Panc1 (cell line): ENCODE measurements at regions not wholly inside any gene's neighbourhood (a gene's known extent, or its start where the extent isn't known, plus 50 kb on each side); places are given as distances from the start of the nearest gene placed in this dataset.
"Not testable (repeated sequence)": the region's sequence is repeated elsewhere in the genome, so short reads cannot be mapped to it uniquely, and the experiment has no call there.

Experiments used
- ATAC-seq: fragments of 200-7000 bp; cut with Tn5 transposase; 2 replicates; pipeline ENCODE4 v1.9.1; 2020; ENCODE audit warnings: mild to moderate bottlenecking, moderate library complexity
- BruUV-seq: library from RNA; stranded (reverse); fragments of 400-500 nt; replicated peaks from 2 replicates; lab custom pipeline; 2021; lab: Mats Ljungman, UMichigan
- CTCF ChIA-PET: fragments of 300-600 bp; sonication (Branson Sonifier 250); formaldehyde crosslinking; loops from one replicate; lab custom pipeline; 2022; ENCODE audit warnings: antibody characterized with exemption; lab: Charles Lee
- POLR2A ChIA-PET: fragments of 300-600 bp; sonication (Branson Sonifier 250); formaldehyde crosslinking; loops from one replicate; lab custom pipeline; 2022; ENCODE audit warnings: antibody characterized with exemption; lab: Charles Lee
- DNase-seq: peaks from one replicate; pipeline ENCODE4 v3.0.0-alpha.2; 2010; ENCODE audit warnings: low read depth, low spot score
- H3K27ac ChIP-seq: 2 replicates; pipeline ENCODE4 v1.5.1; 2011; ENCODE audit warnings: mild to moderate bottlenecking, low read length, inconsistent platforms
- H3K27me3 ChIP-seq: fragments of 200-500 bp; sonication (Bioruptor generic); 2 replicates; pipeline ENCODE4 v1.6.0; 2014; ENCODE audit warnings: low read length, inconsistent platforms; ENCODE audit not compliant: control insufficient read depth, insufficient read depth
- H3K36me3 ChIP-seq: fragments of 200-500 bp; sonication (Bioruptor generic); 2 replicates; pipeline ENCODE4 v1.5.1; 2014; ENCODE audit warnings: inconsistent platforms, mild to moderate bottlenecking, low read length, moderate library complexity; ENCODE audit not compliant: control insufficient read depth, insufficient read depth
- H3K4me1 ChIP-seq: 2 replicates; pipeline ENCODE4 v1.5.1; 2011; ENCODE audit warnings: inconsistent platforms, mild to moderate bottlenecking, low read length, moderate library complexity; ENCODE audit not compliant: control insufficient read depth, insufficient read depth
- H3K4me3 ChIP-seq, 2 experiments: 2 replicates each; pipeline ENCODE4 v1.5.1; 2011 to 2012; ENCODE audit warnings: low read depth in 2 of 2, low read length in 2 of 2, mild to moderate bottlenecking in 2 of 2, inconsistent platforms in 1 of 2, moderate library complexity in 1 of 2
- H3K9me3 ChIP-seq: fragments of 200-500 bp; sonication (Bioruptor generic); 2 replicates; pipeline ENCODE4 v1.5.1; 2014; ENCODE audit warnings: low read depth, mild to moderate bottlenecking, inconsistent platforms, low read length, moderate library complexity; ENCODE audit not compliant: control insufficient read depth, insufficient read depth
- POLR2AphosphoS5 ChIP-seq: IDR thresholded peaks from 2 replicates; pipeline ENCODE4 v1.6.1; 2012; ENCODE audit warnings: mild to moderate bottlenecking, low read depth, low read length, moderate library complexity
- in situ Hi-C: cut with HindIII; loops from 2 replicates; pipeline ENCODE4 v1.10.0; 2016; ENCODE audit warnings: low sequenced_read_pairs, low pct_unique_long_range_greater_than_20kb
- intact Hi-C: fragments of 100-400 bp; cut with micrococcal nuclease; formaldehyde crosslinking; loops from one replicate; pipeline ENCODE4 v1.10.0; 2022; ENCODE audit not compliant: unreplicated experiment

DNA sequence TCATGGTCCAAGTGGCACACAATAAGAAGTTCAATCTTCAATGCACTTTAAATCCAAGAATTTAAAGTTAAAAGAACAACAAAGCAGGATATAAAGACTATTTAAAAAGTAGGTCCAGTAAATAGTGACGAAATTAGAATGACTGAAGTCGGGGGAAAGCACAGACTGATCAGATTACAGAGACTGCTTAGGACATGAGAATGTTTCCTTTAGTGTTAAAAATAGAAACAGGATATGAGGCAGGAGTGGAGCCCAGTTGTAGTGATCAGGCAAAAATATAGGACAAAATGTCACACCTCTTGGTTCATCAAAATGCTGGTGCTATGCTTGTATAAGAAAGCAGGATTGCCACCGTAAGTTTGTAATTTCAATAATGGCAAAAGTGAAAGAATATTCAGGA, 52.2 kb upstream of the CD163 start:
- H3K27me3 ChIP-seq: no peaks in the 10 kb centered on the region
- H3K36me3 ChIP-seq: no peaks in the 10 kb centered on the region
- TF ChIP-seq POLR2AphosphoS5: no peak
- intact Hi-C loops (no loop called here), in situ Hi-C loops (no loop called here)
- ATAC-seq: no peak
- no peaks in the 10 kb centered on the region for H3K4me1 ChIP-seq
- H3K9me3 ChIP-seq: no peaks in the 10 kb centered on the region
- no peak overlapping the region for H3K27ac ChIP-seq
- no peak overlapping the region for H3K4me3 ChIP-seq
- POLR2A ChIA-PET: no interaction called here
- CTCF ChIA-PET: no interaction called here
- no peak for DNase-seq
- no TSS peak for BruUV-seq

DNA sequence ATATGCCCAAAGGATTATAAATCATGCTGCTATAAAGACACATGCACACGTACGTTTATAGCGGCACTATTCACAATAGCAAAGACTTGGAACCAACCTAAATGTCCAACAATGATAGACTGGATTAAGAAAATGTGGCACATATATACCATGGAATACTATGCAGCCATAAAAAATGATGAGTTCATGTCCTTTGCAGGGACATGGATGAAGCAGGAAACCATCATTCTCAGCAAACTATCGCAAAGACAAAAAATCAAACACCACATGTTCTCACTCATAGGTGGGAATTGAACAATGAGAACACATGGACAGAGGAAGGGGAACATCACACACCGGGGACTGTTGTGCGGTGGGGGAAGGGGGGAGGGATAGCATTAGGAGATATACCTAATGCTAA, 51.3 kb upstream of the CD163 start:
- H3K9me3 ChIP-seq, ATAC-seq, POLR2A ChIA-PET, H3K27ac ChIP-seq, H3K36me3 ChIP-seq, H3K27me3 ChIP-seq, CTCF ChIA-PET, DNase-seq, intact Hi-C loops, H3K4me1 ChIP-seq, H3K4me3 ChIP-seq, BruUV-seq, in situ Hi-C loops: not testable (repeated sequence)
